Effector memory CD4-positive, alpha-beta T cell (primary cell): ENCODE measurements at regions not wholly inside any gene's neighbourhood (a gene's known extent, or its start where the extent isn't known, plus 50 kb on each side); places are given as distances from the start of the nearest gene placed in this dataset.

Experiments used
- DNase-seq, 3 donors: peaks; one replicate each; pipeline ENCODE4 v3.0.0-alpha.2; 2020
- H3K27ac ChIP-seq: 2 replicates; pipeline ENCODE4 v1.7.0; 2013; ENCODE audit warnings: mild to moderate bottlenecking, low read length, moderate library complexity; ENCODE audit not compliant: insufficient read depth, poor library complexity, severe bottlenecking
- H3K27me3 ChIP-seq: replicated peaks from 2 replicates; pipeline ENCODE4 v1.7.0; 2013; ENCODE audit warnings: mild to moderate bottlenecking, low read length; ENCODE audit not compliant: insufficient read depth, control insufficient read depth, poor library complexity, severe bottlenecking
- H3K36me3 ChIP-seq: 2 replicates; pipeline ENCODE4 v1.7.0; 2013; ENCODE audit warnings: mild to moderate bottlenecking, low read length, moderate library complexity; ENCODE audit not compliant: control insufficient read depth, insufficient read depth
- H3K4me1 ChIP-seq: 2 replicates; pipeline ENCODE4 v1.7.0; 2013; ENCODE audit warnings: low read length, mild to moderate bottlenecking; ENCODE audit not compliant: control insufficient read depth, insufficient read depth, poor library complexity, severe bottlenecking
- H3K4me3 ChIP-seq: 2 replicates; pipeline ENCODE4 v1.7.0; 2013; ENCODE audit warnings: low read length, low read depth, mild to moderate bottlenecking; ENCODE audit not compliant: insufficient read depth, poor library complexity, severe bottlenecking
- H3K9me3 ChIP-seq: 2 replicates; pipeline ENCODE4 v1.7.0; 2013; ENCODE audit warnings: mild to moderate bottlenecking, low read length, moderate library complexity; ENCODE audit not compliant: control insufficient read depth

DNA sequence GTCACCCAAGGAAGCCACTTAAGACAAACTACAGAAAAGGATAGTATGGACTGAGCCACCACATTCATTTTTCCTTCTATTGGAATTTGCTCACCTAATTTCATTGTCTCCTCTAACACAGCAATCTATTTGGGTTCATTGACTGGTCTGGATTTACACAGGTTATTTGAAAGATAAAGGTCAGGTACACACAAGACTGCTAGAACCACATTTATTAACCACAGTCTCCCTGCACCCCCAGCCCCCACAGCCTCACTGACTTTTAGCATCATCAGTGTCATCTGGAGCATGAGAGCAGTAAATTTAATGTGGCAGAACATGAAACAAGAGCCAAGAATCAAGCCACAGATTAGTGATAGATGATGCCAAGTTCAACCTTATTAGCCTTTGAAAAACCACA lies 226.9 kb upstream of the GYPC start:
- Histone ChIP-seq H3K36me3 (no peaks in the 10 kb centered on the region), H3K4me3 (no peak overlapping the region), H3K27me3 (no peaks in the 10 kb centered on the region), H3K9me3 (no peaks in the 10 kb centered on the region), H3K27ac (no peak overlapping the region), H3K4me1 (no peaks in the 10 kb centered on the region)
- DNase-seq, result no peak

GRCh38 chr2:126431136-126431535 lies 224.8 kb upstream of the GYPC start:
- no peak overlapping the region for H3K27ac ChIP-seq
- no peak for DNase-seq
- no peaks in the 10 kb centered on the region for H3K4me1 ChIP-seq
- H3K4me3 ChIP-seq, result no peak overlapping the region
- no peaks in the 10 kb centered on the region for H3K36me3 ChIP-seq
- no peaks in the 10 kb centered on the region for H3K9me3 ChIP-seq
- H3K27me3 ChIP-seq, result no peaks in the 10 kb centered on the region

DNA sequence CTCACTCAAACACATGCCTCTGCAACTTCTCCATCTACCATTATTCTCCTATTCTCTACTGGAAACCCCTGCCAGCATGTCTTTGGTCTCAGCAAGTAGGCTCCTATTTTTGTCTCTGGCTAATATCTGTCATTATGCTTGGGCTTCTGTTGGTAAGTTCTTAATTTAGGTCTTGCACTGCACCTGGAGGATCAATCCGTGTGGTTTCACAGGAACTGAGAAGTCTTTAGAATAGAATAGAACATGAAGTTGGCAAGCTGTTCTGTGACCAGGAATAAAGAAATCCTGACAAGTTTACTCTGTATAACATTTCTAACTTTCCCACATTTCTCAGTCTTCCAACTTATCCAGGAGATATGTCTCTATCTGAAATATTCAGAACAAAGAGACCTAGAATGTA lies 219.5 kb upstream of the GYPC start:
- Histone ChIP-seq H3K4me1 (no peaks in the 10 kb centered on the region), H3K27ac (no peak overlapping the region), H3K27me3 (no peaks in the 10 kb centered on the region), H3K4me3 (no peak overlapping the region), H3K36me3 (no peaks in the 10 kb centered on the region), H3K9me3 (no peaks in the 10 kb centered on the region)
- no peak for DNase-seq

DNA sequence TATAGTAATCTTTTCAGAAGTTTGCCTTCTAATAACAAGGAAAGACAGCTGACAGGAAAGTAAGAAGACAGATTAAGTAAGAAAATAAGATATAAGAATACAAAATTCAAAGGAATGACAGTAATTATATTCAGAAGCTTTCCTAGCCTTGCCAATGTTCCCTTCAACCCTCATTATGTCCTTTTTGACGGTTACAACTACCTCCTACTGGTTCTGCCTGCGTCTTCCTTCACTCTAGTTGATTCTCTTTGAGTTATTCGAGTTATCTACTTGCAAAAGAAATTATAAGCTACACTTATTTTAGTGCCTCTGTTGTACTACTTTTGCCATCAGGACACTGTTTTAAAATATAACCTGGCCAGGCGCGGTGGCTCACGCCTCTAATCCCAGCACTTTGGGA lies 218.9 kb upstream of the GYPC start:
- H3K4me3 ChIP-seq, result no peak overlapping the region
- no peak for DNase-seq
- H3K27ac ChIP-seq, result no peak overlapping the region
- H3K9me3 ChIP-seq, result no peaks in the 10 kb centered on the region
- no peaks in the 10 kb centered on the region for H3K4me1 ChIP-seq
- H3K27me3 ChIP-seq, result no peaks in the 10 kb centered on the region
- no peaks in the 10 kb centered on the region for H3K36me3 ChIP-seq

DNA sequence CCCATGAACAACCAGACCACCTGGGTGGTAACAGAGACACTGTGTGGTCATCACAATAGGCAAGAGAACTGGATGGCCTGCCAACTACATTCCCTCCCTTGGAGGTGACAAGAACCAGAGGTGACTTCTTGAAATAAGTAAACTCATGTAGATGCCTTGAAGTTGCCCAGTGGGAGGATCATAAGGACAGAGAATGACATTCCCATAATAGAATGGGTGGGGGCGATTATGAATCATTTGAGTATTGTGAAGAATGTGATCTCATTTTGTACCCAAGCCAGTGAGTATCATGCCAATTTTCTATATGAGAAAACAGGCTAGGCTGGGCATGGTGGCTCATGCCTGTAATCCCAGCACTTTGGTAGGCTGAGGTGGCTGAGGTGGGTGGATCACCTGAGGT lies 211.4 kb upstream of the GYPC start:
- Histone ChIP-seq H3K27me3 (no peaks in the 10 kb centered on the region), H3K27ac (no peak overlapping the region), H3K4me3 (no peak overlapping the region), H3K9me3 (no peaks in the 10 kb centered on the region), H3K4me1 (no peaks in the 10 kb centered on the region), H3K36me3 (no peaks in the 10 kb centered on the region)
- no peak for DNase-seq

- H3K9me3 ChIP-seq, result no peaks in the 10 kb centered on the region
- no peaks in the 10 kb centered on the region for H3K4me1 ChIP-seq
- H3K36me3 ChIP-seq, result no peaks in the 10 kb centered on the region
- H3K27me3 ChIP-seq, result no peaks in the 10 kb centered on the region
- DNase-seq, result no peak
- no peak overlapping the region for H3K27ac ChIP-seq
- no peak overlapping the region for H3K4me3 ChIP-seq
Measured at GRCh38 chr2:126446106-126446695, 209.8 kb upstream of the GYPC start.

- H3K27me3 ChIP-seq, result no peaks in the 10 kb centered on the region
- no peak for DNase-seq
Measured at GRCh38 chr2:126448611-126449010, 207.3 kb upstream of the GYPC start.

DNA sequence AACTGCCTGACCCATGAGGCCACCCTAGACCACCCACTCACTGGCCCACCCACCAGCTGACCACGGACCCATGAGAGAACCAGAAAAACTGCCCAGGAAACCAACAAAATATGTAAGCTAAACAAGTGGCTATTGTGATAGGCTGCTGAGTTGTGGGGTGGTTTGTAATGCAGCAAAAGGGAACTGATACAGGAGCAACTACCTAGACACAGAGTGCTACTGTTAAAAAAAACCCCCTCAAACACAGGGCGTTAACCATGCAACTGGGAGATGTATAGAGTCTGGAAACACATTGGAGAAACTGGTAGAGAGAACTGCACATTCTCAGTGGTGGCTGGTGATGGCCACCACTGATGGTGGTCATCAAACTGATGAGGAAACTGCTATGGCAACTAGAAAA lies 206.3 kb upstream of the GYPC start:
- Histone ChIP-seq H3K9me3 (no peaks in the 10 kb centered on the region), H3K4me1 (no peaks in the 10 kb centered on the region), H3K4me3 (no peak overlapping the region), H3K36me3 (no peaks in the 10 kb centered on the region), H3K27me3 (no peaks in the 10 kb centered on the region), H3K27ac (no peak overlapping the region)
- no peak for DNase-seq

More at GRCh38 chr2:126448611-126449010, 207.3 kb upstream of the GYPC start:
- Histone ChIP-seq H3K36me3 (no peaks in the 10 kb centered on the region), H3K4me3 (no peak overlapping the region), H3K9me3 (no peaks in the 10 kb centered on the region), H3K4me1 (no peaks in the 10 kb centered on the region), H3K27ac (no peak overlapping the region)

GRCh38 chr2:126463892-126464674 lies 191.9 kb upstream of the GYPC start:
- H3K9me3 ChIP-seq, result no peaks in the 10 kb centered on the region
- H3K4me3 ChIP-seq, result no peak overlapping the region
- DNase-seq, result no peak
- H3K4me1 ChIP-seq, result no peaks in the 10 kb centered on the region
- H3K36me3 ChIP-seq, result no peaks in the 10 kb centered on the region
- H3K27me3 ChIP-seq, result no peaks in the 10 kb centered on the region
- H3K27ac ChIP-seq, result no peak overlapping the region

DNA sequence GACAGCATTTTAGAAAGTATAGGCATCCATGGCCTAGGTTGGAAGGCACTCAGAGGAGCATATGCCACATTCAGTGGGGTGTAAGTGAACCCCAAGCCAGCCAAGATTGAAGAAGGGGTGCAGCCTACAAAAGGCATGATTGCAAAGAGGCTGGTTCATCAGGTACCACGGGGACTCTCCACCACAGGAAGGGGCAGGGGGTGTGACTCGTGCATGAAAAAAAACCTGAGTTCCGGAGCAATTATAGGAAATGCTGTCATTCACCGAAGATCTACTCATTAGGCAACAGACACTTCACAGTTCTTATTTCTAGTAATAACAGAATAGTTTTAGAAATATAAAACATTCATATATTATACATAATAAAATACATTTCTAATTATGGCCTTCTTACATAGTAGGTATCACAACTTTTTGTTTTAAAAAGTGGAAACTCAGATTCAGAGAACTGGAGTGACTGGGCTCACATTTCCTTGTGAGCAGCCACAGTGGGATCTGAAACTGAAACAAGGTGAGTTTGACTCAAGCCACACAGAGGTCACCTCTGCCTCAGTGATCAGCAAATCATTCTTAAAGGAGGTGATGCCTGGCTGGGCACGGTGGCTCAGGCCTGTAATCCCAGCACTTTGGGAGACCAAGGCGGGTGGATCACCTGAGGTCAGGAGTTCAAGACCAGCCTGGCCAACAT lies 188.4 kb upstream of the GYPC start:
- H3K27ac ChIP-seq, result no peak overlapping the region
- H3K27me3 ChIP-seq, result no peaks in the 10 kb centered on the region
- no peaks in the 10 kb centered on the region for H3K4me1 ChIP-seq
- DNase-seq, result no peak
- H3K4me3 ChIP-seq, result no peak overlapping the region
- H3K36me3 ChIP-seq, result no peaks in the 10 kb centered on the region
- no peaks in the 10 kb centered on the region for H3K9me3 ChIP-seq
